Erythroblast (primary cell): ENCODE measurements at regions not wholly inside any gene's neighbourhood (a gene's known extent, or its start where the extent isn't known, plus 50 kb on each side); places are given as distances from the start of the nearest gene placed in this dataset.

ENCODE experiments used
- GATA1 ChIP-seq: IDR thresholded peaks from 2 replicates; pipeline ENCODE4 v1.6.1; 2011; ENCODE audit warnings: low read depth, mild to moderate bottlenecking, control low read depth, low read length, moderate library complexity
- POLR2A ChIP-seq: IDR thresholded peaks from 2 replicates; pipeline ENCODE4 v1.6.1; 2011; ENCODE audit warnings: mild to moderate bottlenecking, low read length

GRCh38 chr3:154749514-154749913, 319.5 kb upstream of the GPR149 start:
- TF ChIP-seq POLR2A (no peak), GATA1 (no peak)
